SK-N-SH treated with all-trans-retinoic acid at 6 μM for 48 hours (cell line): ENCODE measurements at regions not wholly inside any gene's neighbourhood (a gene's known extent, or its start where the extent isn't known, plus 50 kb on each side); places are given as distances from the start of the nearest gene placed in this dataset.

Source experiments
- ATAC-seq: fragments of 200-7000 bp; cut with Tn5 transposase; 3 replicates; pipeline ENCODE4 v1.9.1; 2020; ENCODE audit warnings: mild to moderate bottlenecking, moderate library complexity
- ARNTL ChIP-seq: fragments of 450-650 bp; formaldehyde crosslinking; IDR thresholded peaks from 2 replicates; pipeline ENCODE4 v1.5.0; 2020; ENCODE audit warnings: low read depth, mild to moderate bottlenecking, moderate library complexity, borderline replicate concordance
- CREB5 ChIP-seq: fragments of 250-450 bp; sonication (Bioruptor Pico); IDR thresholded peaks from 2 replicates; pipeline ENCODE4 v1.5.1; 2020; ENCODE audit warnings: low read depth, mild to moderate bottlenecking, moderate library complexity
- CSRNP3 ChIP-seq: fragments of 250-450 bp; sonication (Bioruptor Pico); IDR thresholded peaks from 2 replicates; pipeline ENCODE4 v1.5.1; 2021; ENCODE audit warnings: mild to moderate bottlenecking, moderate library complexity
- GLIS3 ChIP-seq: fragments of 250-450 bp; sonication (Bioruptor Pico); IDR thresholded peaks from 2 replicates; pipeline ENCODE4 v1.5.0; 2020; ENCODE audit warnings: mild to moderate bottlenecking, moderate library complexity
- OSR1 ChIP-seq: fragments of 250-450 bp; sonication (Bioruptor Pico); IDR thresholded peaks from 2 replicates; pipeline ENCODE4 v1.8.0; 2022; ENCODE audit warnings: moderate library complexity, mild to moderate bottlenecking, inconsistent platforms
- PATZ1 ChIP-seq: fragments of 250-450 bp; sonication (Bioruptor Pico); IDR thresholded peaks from 2 replicates; pipeline ENCODE4 v1.8.0; 2020; ENCODE audit warnings: mild to moderate bottlenecking, moderate library complexity, borderline replicate concordance
- POU6F1 ChIP-seq: fragments of 250-450 bp; sonication (Bioruptor Pico); IDR thresholded peaks from 2 replicates; pipeline ENCODE4 v1.8.0; 2021; ENCODE audit warnings: low read depth, mild to moderate bottlenecking, moderate library complexity, borderline replicate concordance
- PPARA ChIP-seq: fragments of 250-450 bp; sonication (Bioruptor Pico); IDR thresholded peaks from 2 replicates; pipeline ENCODE4 v1.5.0; 2020; ENCODE audit warnings: mild to moderate bottlenecking, borderline replicate concordance
- RARB ChIP-seq: fragments of 250-450 bp; sonication (Bioruptor Pico); IDR thresholded peaks from 2 replicates; pipeline ENCODE4 v1.8.0; 2021; ENCODE audit warnings: mild to moderate bottlenecking, moderate library complexity
- TCF4 ChIP-seq: fragments of 250-450 bp; sonication (Bioruptor Pico); IDR thresholded peaks from 2 replicates; pipeline ENCODE4 v1.8.0; 2021; ENCODE audit warnings: mild to moderate bottlenecking, moderate library complexity, borderline replicate concordance
- TOX ChIP-seq: fragments of 250-450 bp; sonication (Bioruptor Pico); IDR thresholded peaks from 2 replicates; pipeline ENCODE4 v1.8.0; 2021; ENCODE audit warnings: mild to moderate bottlenecking, moderate library complexity, borderline replicate concordance
- TSHZ2 ChIP-seq: fragments of 250-450 bp; sonication (Bioruptor Pico); IDR thresholded peaks from 2 replicates; pipeline ENCODE4 v1.5.0; 2020; ENCODE audit warnings: mild to moderate bottlenecking, moderate library complexity
- ZC3H10 ChIP-seq: fragments of 250-450 bp; sonication (Bioruptor Pico); IDR thresholded peaks from 2 replicates; pipeline ENCODE4 v1.5.1; 2021; ENCODE audit warnings: mild to moderate bottlenecking, moderate library complexity
- ZFP30 ChIP-seq: fragments of 450-650 bp; formaldehyde crosslinking; IDR thresholded peaks from 2 replicates; pipeline ENCODE4 v1.5.0; 2022; ENCODE audit warnings: mild to moderate bottlenecking, moderate library complexity
- ZNF565 ChIP-seq: fragments of 450-650 bp; formaldehyde crosslinking; conservative IDR thresholded peaks from 2 replicates; pipeline ENCODE4 v1.5.0; 2020; ENCODE audit warnings: low read depth, mild to moderate bottlenecking, moderate library complexity
- ZNF70 ChIP-seq: fragments of 450-650 bp; formaldehyde crosslinking; IDR thresholded peaks from 2 replicates; pipeline ENCODE4 v1.5.0; 2020; ENCODE audit warnings: mild to moderate bottlenecking, moderate library complexity

GRCh38 chr21:27813344-27813743, 846.5 kb upstream of the ADAMTS5 start:
- no peak for ATAC-seq
- TF ChIP-seq PPARA (CRISPR knock-in tag) = no peak
- TF ChIP-seq ZNF565 (CRISPR knock-in tag) = no peak
- TF ChIP-seq CREB5 = no peak
- TF ChIP-seq POU6F1 = no peak
- TF ChIP-seq TCF4 = no peak
- TF ChIP-seq GLIS3 (CRISPR knock-in tag) = no peak
- TF ChIP-seq ARNTL (CRISPR knock-in tag) = no peak
- no peak for TF ChIP-seq RARB (CRISPR knock-in tag)
- TF ChIP-seq ZFP30 (CRISPR knock-in tag) = no peak
- TF ChIP-seq TOX (CRISPR knock-in tag) = no peak
- no peak for TF ChIP-seq TSHZ2 (CRISPR knock-in tag)

- TF ChIP-seq TSHZ2 (CRISPR knock-in tag) (no peak), OSR1 (CRISPR knock-in tag) (no peak)
- no peak for ATAC-seq
Observed at GRCh38 chr21:27812279-27812678, 845.4 kb upstream of the ADAMTS5 start.

- ATAC-seq = no peak
- TF ChIP-seq POU6F1 (no peak), CREB5 (no peak), GLIS3 (CRISPR knock-in tag) (no peak), ZNF565 (CRISPR knock-in tag) (no peak), ZNF70 (CRISPR knock-in tag) (no peak), PPARA (CRISPR knock-in tag) (no peak), PATZ1 (CRISPR knock-in tag) (no peak), CSRNP3 (CRISPR knock-in tag) (no peak), ZC3H10 (CRISPR knock-in tag) (no peak), TCF4 (no peak)
Observed at GRCh38 chr21:27808923-27809322, 842.0 kb upstream of the ADAMTS5 start.
